ENCODE measurements at regions not wholly inside any gene's neighbourhood (a gene's known extent, or its start where the extent isn't known, plus 50 kb on each side); places are given as distances from the start of the nearest gene placed in this dataset.
"Not testable (repeated sequence)": the region's sequence is repeated elsewhere in the genome, so short reads cannot be mapped to it uniquely, and the experiment has no call there.

DNA sequence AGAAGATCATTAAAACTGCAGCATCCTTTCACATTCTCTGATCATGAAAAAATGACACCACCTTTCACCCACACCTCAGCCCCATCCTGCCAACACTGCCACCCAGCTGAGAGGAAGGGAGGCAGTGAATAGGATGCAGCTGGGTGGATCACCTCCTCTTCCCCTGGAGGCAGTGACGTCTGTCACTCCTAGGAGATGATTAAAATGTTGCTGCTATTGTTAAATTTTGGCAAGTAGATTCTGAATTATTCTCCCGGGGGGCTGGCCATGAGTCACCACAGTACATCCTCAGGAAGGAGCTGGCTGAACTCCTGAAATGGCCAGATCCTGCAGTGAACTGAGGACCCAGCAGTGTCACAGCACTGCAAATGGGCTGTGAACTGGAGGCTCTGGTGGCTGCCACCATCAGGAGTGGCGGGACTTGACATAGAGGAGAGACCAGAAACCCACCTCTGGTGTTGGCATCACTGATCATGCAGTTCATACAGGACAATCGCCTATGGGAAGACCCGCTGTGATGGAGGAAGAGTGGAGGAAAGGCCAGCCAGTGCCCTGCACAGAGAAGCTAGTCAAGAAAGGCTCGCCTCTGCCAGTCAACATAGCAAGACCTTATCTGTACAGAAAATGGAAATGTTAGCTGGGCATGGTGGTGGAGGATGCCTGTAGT is 199.1 kb downstream of the FAM43A start:
- no peak for DNase-seq (ENCODE audit: low read depth)

- no peak for DNase-seq (ENCODE audit: low read depth)
Observed at GRCh38 chr3:194885766-194886165, 200.1 kb downstream of the FAM43A start.

- DNase-seq (ENCODE audit: low read depth): no peak
Observed at GRCh38 chr3:194886836-194887235, 201.2 kb downstream of the FAM43A start.

- not testable (repeated sequence) for DNase-seq (ENCODE audit: low read depth)
Observed at GRCh38 chr3:194888062-194888461, 202.4 kb downstream of the FAM43A start.

DNA sequence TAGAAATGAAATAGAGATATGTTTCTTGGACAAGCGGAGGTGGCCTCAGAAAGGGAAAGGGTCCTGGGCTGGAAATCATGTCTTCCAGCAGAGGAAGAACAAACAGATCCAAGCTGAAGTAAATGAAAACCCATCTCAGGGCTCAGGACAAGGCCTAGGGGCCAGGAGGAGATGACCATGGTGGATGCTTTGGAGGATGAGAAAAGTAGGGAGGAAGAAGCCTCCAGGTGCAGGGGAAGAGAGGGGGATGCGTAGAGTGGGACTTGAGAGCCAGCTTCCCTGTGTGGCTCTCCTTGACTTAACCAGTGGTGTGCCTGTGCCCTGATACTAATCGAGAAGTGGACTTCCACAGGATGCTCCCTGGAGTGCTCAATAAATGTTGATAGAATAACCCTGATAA is 203.2 kb downstream of the FAM43A start:
- no peak for DNase-seq (ENCODE audit: low read depth)

DNA sequence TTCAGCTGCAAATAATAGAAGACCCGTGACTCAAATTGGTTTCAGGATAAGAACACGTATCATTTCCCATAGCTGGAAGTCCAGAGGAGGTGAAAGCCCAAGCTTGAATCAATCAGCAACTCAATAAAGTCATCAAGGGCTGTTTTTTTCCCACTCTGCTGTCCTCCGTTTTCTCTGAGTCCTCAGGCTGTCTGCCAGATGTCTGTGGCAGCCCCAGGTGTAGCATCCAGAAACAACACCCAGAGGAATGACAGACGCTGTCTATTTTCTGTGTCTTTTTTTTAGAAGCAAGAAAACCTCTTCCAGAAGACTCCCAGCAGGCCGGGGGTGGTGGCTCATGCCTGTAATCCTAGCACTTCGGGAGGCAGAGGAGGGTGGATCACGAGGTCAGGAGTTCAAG is 204.4 kb downstream of the FAM43A start:
- DNase-seq (ENCODE audit: low read depth): no peak

GRCh38 chr3:194893121-194893987 is 207.7 kb downstream of the FAM43A start:
- DNase-seq (ENCODE audit: low read depth): no peak

DNA sequence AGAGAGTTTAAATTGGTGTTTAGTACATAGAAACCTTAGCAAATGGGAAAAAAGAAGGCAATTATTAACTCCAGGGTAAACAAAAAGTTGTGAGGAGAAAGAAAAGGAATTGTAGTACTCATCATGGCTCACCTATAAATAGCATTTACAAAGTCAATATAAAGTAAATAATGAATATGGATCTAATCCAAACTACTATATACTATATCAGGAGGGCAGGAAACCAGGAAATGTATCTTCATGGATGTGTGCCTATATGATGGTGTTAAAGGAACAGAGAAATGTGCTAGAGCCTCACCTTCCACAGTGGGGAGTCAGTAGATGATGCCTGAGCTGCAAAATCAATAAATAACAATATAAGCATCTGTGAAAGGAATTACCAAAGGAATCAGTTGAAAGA is 208.9 kb downstream of the FAM43A start:
- no peak for DNase-seq (ENCODE audit: low read depth)

DNA sequence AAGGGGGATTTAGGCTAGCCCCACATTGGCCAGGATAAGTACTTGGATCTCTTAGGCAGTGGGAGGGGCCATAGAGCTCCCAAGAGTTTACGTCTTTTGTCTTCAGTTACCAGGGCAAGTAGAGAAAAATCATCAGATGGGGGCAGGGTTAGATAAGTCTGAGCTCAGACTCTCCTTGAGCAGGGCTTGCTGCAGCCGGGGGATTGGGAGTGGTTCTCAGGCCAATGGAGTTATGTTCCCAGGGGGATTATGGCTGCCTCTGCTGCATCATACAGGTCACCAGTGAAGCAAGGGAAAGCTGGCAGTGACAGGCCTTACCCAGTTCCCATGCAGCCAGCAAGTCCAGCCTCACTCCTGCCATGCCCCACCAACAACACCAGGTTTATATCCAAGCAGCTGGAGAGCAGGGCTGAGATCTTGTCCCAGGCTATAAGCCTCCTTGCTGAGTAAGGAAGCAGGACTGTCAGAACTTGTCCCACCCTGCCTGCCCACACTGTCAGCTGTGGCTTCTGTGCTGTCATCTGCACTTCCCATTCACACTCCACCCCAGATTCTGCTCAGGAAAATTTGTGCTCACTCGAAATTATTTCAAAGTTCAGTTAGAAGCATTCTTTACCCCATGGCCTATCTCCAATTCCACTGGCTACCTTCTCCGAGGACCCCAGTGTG is 215.3 kb downstream of the FAM43A start:
- no peak for DNase-seq (ENCODE audit: low read depth)

DNA sequence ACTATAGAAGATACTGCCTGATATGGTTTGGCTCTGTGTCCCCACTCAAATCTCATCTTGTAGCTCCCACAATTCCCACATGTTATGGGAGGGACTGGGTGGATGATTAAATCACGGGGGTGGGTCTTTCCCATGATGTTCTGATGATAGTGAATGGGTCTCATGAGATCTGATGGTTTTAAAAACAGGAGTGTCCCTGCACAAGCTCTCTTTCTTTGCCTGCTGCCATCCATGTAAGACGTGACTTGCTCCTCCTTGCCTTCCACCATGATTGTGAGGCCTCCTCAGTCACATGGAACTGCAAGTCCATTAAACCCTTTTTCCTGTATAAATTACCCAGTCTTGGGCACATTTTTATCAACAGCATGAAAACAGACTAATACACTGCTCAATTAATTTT is 217.8 kb downstream of the FAM43A start:
- DNase-seq (ENCODE audit: low read depth): not testable (repeated sequence)

GRCh38 chr3:194904999-194905398 is 219.3 kb downstream of the FAM43A start:
- not testable (repeated sequence) for DNase-seq (ENCODE audit: low read depth)

DNA sequence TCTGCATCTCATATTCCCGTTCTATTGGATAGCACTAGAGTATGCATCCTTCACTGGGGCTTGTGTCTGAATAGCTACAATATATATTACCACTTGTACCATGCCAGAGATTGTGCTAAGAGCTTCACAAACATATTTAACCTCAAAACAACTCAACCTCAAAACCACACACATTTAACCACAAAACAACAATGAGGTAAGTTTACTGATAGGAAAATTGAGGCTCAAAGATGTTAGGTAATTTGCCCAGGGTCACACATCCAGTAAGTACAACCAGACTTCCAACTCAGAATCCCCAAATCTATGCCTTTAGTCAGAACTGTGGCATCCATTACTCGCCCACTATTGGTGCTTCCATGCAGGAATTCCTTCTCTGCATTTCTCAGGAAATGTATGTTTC is 220.0 kb downstream of the FAM43A start:
- no peak for DNase-seq (ENCODE audit: low read depth)

GRCh38 chr3:194906229-194906629 is 220.5 kb downstream of the FAM43A start:
- DNase-seq (ENCODE audit: low read depth): peak; percentile 12

GRCh38 chr3:194906970-194907629 is 221.4 kb downstream of the FAM43A start:
- no peak for DNase-seq (ENCODE audit: low read depth)

DNA sequence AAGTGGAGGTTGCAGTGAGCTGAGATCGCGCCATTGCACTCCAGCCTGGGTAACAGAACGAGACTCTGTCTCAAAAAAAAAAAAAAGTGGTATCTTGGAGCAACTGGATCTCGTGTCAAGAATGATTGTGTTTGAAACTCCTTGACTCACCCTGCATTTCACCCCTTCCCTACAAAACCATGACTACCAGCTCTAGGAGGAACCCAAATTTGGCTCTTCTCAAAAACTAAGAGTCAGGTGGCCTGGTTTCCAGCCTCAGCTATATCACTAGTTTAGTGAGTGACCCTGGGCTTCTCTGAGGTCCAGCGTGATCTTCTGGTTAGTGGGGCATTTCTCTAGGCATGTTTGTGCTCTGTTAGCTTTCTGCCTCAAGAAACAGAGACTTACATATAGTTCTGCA is 222.1 kb downstream of the FAM43A start:
- DNase-seq (ENCODE audit: low read depth): no peak

GRCh38 chr3:194908496-194908895 is 222.8 kb downstream of the FAM43A start:
- DNase-seq (ENCODE audit: low read depth): no peak

DNA sequence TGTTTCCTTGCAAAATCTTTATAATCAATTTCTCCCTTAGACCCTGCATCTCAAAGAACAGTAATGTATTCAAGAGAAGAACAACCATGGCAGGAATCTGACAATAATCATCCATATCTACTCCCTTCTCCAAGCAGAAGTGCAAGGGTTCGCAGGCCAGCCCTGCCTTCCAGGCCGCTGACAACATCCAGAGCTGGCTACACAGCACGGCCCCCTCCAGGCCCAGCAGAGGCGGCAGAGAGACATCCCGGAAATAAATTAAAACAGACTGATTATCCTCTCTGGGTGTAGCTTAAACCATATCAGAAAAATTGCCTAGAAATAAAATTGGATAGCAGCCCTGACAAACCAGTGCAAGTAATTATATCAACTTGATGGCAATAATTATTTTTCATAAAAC is 223.3 kb downstream of the FAM43A start:
- no peak for DNase-seq (ENCODE audit: low read depth)

- no peak for DNase-seq (ENCODE audit: low read depth)
Observed at GRCh38 chr3:194910414-194910984, 224.8 kb downstream of the FAM43A start.

DNA sequence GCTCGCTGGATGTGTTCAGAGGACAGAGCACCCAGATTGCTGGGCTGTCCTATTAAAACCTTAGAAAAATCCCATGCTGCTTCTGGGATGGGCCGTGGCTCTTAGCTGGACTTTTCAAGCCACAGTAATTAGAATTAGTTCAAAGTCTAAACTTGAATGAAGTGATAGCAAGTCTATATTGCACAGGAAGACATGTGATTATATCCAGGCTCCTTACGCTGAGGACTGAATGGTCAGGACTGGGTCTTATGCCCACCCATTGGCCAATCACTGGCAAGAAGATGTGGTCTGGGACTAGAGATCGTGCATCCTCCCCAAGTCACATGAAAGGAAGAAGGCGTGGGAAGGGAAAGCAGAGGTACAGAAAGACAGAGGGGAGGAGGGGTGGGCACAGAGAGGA is 227.6 kb downstream of the FAM43A start:
- DNase-seq (ENCODE audit: low read depth): no peak

DNA sequence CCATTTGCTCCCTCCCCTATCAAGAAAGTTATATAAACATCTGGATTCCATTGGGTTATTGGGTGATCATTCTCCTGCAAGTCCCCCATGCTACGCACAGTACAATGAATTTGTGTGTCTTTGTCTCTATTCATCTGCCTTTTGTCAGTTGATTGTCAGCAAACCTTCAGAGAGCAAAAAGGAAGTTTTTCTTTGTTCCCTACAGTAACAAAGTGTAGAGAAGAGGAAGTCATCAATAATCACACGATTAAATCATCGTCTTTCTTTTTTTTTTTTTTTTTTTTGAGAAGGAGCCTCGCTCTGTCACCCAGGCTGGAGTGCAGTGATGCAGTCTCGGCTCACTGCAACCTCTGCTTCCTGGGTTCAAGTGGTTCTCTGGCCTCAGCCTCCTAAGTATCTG is 239.2 kb downstream of the FAM43A start:
- not testable (repeated sequence) for DNase-seq (ENCODE audit: low read depth)

DNA sequence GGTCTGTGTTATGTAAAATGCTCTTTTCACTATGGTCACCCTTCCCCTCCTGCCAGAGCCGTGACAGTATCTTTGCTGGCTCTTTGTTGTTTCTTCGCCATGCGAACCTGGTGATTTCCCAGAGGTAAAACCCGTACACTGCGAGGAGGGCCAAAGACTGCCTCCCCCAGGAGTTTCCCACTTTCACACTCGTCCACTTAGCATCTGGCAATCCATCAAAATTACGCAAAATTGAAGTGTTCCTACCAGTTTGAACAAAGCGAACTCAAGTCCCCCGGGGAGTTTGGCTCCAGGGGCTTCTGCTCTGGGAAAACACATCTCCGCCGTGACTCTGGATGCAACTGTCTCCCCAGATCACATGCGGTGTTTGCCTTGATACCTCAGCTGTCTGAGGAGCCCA is 239.9 kb downstream of the FAM43A start:
- no peak for DNase-seq (ENCODE audit: low read depth)

- DNase-seq (ENCODE audit: low read depth): no peak
Observed at GRCh38 chr3:194928227-194928626, 242.5 kb downstream of the FAM43A start.
